NCI-H345 (cell line): ENCODE measurements at regions not wholly inside any gene's neighbourhood (a gene's known extent, or its start where the extent isn't known, plus 50 kb on each side); places are given as distances from the start of the nearest gene placed in this dataset.

Experiments used
- DNase-seq: peaks from one replicate; lab custom pipeline; 2025; lab: John Stamatoyannopoulos, UW

DNA sequence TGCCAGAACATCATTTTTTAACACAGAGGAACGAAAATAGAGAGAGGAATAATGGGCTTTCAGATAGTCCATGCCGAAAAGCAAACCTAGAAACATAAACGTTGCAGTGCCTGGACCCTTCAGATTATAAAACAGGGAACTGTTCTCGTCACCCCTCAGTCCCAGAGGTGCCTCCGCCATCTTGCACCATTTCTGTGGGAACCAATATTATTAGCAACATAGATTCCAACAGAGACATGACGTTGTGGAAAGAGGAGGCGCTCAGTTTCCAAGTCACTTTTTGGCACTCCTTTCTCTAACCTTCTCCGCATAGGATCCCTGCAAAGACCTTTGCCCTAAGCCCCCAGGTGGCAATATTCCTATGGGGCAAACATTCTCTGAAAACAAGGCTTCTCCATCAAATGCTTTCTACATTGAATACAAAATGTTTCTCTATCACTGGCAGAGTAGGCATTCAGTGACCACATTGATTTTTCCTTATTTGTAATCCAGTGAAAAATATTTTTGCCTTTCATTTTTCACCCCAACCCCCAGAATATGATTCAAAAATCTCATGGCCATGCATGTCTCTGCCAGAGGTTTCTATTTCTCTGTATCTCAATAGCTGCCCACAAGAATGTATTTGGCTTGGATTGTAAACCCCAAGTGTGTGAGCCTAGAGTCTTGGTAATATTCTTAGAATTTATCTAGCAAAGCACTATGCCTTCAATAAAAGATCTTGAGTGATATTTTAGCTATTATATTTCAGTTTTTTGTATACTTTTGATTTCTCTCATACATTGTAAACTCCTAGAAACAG, 500.8 kb upstream of the WWC1 start:
- DNase-seq, result no peak

DNA sequence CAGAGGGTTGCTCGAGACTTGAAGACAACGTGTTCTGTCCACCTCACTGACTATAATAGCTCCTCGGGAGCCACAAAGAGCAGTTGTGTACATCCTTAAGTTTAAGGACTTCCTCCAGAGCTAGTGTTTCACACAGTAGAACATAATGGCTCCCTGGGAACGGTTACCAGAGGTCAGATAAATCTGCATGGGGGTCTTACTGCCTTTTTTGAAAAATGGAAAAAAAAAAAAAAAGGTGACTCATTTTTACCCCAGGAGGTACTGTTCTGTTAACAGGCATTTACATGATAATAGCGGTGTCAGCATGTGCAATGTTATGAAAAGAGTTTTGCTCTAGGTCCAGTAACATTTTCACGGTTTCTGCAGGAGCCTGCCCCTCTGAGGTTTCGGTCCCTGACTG, 498.9 kb upstream of the WWC1 start:
- DNase-seq, result no peak

- no peak for DNase-seq
These were observed 497.7 kb upstream of the WWC1 start for GRCh38 chr5:167793700-167794099.

GRCh38 chr5:167794121-167794520, 497.3 kb upstream of the WWC1 start:
- DNase-seq, result no peak

- no peak for DNase-seq
These were observed 494.8 kb upstream of the WWC1 start for GRCh38 chr5:167796672-167797071.

GRCh38 chr5:167797933-167798332, 493.5 kb upstream of the WWC1 start:
- no peak for DNase-seq

DNA sequence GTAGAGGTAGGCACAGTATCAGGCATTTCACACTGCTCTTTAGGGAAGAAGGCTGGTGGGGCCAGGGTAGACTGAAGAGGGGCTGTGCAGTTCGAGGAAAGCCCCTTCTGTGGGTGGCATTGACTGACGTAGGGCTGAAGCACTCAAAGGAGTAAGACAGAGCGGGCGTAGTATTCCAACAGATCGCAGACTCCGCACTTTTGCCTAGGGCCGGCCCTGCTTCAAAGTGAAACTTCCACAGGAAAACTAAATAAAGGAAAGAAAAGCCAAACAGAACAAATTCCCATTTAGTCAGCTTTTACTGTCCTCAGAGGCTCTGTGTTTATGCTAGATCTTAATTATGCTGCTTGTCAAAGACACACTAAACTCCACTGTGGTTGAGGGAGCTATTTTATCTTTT, 493.0 kb upstream of the WWC1 start:
- DNase-seq, result no peak

DNA sequence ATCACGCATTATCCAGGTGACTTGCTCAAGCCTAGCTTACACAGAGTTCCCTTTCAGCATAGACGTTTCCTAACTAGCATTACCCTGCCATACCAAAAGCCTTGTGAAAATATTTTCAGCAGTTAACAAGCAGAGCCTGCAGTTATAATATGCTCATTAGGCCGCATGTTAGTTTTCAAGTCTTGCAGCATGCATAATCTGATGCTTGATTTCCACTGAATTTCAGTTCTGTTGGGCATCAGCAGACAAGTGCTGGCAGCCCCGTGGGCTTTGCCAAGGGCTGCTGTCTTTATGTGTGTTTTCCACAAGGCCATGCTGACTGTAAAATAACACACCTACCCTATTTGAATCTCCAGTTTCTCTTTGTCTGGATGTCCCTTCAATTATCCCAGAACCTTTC, 491.0 kb upstream of the WWC1 start:
- no peak for DNase-seq

- DNase-seq, result no peak
These were observed 489.4 kb upstream of the WWC1 start for GRCh38 chr5:167801999-167802398.

- DNase-seq, result no peak
These were observed 488.6 kb upstream of the WWC1 start for GRCh38 chr5:167802755-167803431.

DNA sequence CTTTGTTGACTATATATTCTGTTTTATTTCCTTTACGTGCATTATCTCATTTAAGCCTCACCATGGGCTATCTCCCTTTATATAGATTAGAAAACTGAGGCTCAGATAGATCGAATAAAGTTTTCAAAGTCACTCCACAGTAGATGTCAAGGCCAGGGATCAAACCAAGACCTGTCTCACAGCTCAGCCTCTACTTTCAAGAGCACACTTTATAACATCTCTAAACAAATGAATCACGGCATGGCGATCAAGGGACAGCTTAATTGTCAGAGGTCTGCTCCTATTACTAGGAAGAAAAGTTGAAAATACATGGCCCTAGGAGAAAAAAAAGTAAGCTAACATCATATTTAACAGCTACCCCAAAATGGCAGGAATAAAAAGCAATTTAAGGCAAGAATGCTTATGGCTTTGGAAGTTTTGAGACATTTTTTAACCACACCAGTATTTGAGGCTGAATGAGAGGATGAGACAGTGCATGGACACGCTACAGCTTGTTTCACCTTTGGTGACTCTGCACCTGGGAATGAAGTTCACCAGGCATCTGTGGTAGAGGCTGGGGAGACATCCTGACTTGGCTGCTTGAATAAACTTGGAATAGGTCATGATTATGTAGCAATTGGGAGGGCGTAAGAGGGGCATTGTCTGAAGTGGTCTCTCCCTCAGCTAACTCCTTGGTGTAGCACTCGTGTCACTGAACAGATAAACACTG, 486.8 kb upstream of the WWC1 start:
- DNase-seq, result no peak

- DNase-seq, result no peak
These were observed 480.9 kb upstream of the WWC1 start for GRCh38 chr5:167810573-167810972.

- DNase-seq, result no peak
These were observed 478.6 kb upstream of the WWC1 start for GRCh38 chr5:167812871-167813270.

GRCh38 chr5:167813389-167813788, 478.1 kb upstream of the WWC1 start:
- DNase-seq, result no peak

GRCh38 chr5:167814040-167814439, 477.4 kb upstream of the WWC1 start:
- DNase-seq, result no peak

GRCh38 chr5:167814828-167815227, 476.6 kb upstream of the WWC1 start:
- DNase-seq, result no peak

- no peak for DNase-seq
These were observed 475.1 kb upstream of the WWC1 start for GRCh38 chr5:167816354-167816753.

GRCh38 chr5:167816864-167817263, 474.6 kb upstream of the WWC1 start:
- DNase-seq, result no peak

DNA sequence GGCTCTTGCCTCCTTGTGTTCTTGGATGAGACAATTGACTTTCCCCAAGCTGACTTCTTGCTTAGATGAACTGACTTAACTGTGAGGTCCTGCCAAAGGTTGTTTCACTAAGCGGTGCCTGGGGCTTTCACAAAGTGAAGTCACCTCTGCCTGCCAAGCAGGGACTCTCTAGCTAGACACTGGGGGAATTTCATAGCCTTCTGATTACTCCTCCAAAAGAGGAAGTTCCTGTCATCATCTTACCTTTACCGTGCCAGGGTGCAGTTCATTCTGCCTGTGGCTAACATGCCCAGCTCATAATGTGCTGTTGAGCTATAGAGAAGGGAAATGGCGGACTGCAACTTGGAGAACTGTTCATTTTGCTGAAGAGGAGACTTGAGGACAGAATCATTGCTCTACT, 472.0 kb upstream of the WWC1 start:
- DNase-seq, result no peak

GRCh38 chr5:167820101-167820990, 471.1 kb upstream of the WWC1 start:
- DNase-seq, result no peak

- DNase-seq, result no peak
These were observed 470.3 kb upstream of the WWC1 start for GRCh38 chr5:167821151-167821550.

DNA sequence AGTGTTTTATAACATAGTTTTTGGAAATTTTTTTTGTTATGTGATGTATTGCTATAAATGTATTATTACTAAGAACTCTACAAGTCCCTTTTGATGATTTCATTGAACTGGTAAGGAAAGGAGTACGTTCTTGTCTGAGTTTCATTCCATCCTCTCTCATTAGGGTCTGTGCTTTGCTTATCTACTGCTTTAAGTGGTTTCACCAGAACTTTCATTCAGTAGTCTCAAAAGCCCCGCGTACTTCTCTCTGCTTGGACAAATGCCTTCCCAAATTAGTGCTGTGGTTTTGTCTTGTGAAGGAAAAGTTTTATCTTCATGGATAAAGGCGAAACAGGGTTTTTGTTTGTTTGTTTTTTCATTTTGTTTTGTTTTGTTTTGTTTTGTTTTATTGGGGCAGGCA, 469.8 kb upstream of the WWC1 start:
- no peak for DNase-seq
